ENCODE measurements at regions not wholly inside any gene's neighbourhood (a gene's known extent, or its start where the extent isn't known, plus 50 kb on each side); places are given as distances from the start of the nearest gene placed in this dataset.

DNA sequence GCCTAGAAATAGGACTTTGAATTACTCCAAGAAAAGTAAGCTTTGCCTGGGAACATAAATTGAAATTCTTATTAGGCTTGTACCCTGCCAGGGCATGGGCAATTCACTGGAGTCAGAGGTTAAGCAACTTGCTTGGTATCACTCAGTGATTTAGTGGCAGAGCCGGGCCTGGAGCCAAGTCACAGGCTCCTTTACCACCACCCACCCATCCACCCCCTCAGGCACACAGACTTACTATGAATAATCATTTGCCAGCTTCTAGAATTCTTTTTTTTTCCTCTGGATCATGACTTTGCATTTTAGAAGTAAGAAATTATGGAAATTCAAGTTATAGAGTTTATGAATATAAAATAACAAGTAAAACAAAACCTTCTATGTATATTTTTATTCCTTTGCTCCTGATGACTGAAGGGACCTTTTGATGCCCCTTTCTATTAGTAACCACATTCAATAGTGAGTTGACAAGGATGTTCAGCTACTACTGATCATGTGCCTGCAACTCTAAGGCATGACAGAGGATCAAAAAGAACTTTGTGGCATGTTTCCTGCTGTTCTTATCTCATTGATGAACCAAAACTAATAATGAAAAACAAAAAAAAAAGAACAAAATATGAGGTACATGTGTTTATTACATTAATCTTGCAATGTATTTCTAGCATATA lies 614.7 kb downstream of the TLR4 start:
- DNase-seq, result no peak

DNA sequence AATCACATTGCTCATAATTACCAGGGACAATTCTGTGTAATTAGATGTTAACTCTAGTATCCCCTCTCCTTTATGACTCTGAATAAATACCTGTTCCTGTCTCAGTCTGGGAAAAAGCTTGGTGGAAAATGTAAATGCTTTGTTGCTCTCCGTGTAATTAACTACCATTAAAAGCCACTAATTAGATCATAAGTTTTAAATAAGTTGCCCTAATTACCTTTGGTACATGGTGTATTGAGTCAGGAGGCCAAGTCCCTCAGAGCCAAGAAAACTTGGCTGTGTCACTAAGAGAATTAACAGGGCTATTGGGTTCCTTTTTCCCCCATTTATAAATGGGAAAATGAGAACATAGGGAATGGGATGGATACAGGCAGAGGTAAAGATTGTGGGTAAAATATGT lies 617.6 kb downstream of the TLR4 start:
- no peak for DNase-seq

DNA sequence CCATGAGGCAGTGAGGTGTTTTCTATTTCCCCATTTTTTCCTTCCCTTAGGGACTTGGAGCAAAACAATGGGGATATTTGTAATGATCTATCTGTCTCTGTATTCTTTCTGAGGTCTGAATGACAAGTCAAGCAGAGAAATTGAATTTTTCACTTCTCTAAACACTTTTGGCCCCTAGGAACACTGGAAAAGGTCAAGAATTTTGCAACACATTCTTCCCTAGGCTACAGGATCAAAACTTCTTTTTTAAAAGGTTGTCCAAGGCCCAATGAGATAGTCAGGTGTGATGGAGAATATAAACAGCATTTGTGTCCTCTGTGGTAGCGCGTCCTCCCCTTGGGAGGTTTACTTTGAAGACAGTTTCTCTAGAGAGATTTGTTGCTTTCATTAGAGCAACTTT lies 620.5 kb downstream of the TLR4 start:
- DNase-seq, result no peak

DNA sequence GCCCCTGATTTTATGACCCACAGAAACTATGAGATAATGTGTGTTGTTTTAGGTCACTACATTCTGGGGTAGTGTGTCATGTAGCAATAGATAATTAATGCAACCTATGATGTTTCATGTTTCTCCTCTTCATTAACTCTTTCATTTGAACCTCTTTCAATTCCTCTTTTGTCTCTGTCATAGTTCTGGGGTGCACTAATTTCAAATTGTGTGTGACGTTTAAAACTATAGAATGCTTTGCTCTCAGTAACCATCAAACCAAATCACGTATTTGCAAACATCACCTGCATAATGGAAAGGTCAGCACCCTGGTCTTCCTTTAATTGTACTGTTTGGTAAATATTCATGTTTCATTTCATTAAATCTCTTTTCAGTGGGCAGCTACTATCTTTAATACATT lies 621.6 kb downstream of the TLR4 start:
- no peak for DNase-seq

DNA sequence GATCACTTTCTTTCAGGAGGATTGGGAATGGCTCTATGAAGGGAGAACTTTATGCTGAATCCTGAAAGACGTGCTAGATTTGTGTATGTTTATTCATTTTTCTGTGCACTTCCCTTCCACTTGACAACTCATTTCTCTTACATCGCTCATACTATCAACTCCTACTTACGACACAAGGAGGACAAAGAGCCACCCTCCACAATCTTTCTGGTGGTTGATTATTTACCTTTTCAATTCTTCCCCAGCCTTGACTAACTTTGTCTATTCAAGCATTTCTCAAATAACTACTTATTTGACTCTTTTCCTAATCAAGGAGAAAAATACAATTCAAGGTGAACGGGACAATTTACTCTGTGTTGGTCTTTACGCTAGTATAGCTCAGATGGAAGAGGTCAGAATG lies 622.1 kb downstream of the TLR4 start:
- no peak for DNase-seq

DNA sequence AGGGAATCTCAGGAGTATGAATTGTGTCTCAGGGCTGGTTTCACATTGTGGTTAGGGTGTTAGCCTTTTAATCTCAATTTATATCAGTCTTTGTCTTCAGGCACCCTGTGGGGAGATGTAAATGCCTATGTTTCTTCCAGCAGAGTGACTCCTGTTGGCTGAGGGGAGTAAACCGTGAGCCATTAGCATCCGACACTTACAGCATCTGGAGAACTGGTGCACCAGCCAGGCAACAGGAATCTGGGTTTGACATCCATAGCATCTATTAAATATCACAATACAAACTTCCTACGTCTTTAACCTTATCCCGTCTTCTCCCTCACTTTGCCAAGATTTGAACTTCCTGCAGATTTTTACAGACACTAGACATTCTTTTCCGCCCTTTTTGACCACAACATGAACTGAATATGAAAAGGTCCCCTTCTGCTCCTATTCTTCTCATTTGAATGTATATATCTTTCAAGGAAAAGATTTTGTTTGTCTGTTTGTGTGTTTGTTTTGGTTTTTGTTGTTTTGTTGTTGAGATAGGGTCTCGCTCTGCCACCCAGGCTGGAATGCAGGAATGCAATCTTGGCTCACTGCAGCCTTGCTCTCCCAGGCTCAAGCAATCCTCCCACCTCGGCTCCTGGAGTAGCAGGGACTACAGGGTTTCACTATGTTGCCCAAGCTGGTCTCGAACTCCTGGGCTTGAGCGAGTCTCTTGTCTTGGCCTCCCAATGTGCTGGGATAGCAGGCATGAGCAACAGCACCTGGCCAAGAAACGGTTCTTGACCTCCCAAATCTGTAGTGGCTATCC lies 626.2 kb downstream of the TLR4 start:
- no peak for DNase-seq

DNA sequence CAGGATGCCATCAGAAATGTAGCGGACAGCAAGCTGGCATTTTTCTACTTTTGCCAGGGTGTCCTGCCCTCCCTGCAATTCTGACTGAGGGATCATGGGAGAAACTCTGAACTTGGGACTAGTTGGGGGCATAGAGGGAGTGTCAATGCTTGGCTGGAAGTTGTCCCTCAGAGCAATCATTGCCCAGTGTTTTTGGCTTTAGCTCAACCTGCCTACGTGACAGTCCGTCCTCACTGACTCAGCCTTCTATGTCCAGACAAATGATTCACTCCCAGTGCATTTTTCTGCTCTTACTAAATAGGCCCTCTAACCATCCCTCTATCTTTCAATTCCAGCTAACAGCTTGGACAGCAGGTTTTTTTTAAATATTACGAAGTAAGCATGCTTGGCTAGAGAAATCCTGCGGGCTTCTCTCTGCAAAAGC lies 627.4 kb downstream of the TLR4 start:
- DNase-seq, result no peak

DNA sequence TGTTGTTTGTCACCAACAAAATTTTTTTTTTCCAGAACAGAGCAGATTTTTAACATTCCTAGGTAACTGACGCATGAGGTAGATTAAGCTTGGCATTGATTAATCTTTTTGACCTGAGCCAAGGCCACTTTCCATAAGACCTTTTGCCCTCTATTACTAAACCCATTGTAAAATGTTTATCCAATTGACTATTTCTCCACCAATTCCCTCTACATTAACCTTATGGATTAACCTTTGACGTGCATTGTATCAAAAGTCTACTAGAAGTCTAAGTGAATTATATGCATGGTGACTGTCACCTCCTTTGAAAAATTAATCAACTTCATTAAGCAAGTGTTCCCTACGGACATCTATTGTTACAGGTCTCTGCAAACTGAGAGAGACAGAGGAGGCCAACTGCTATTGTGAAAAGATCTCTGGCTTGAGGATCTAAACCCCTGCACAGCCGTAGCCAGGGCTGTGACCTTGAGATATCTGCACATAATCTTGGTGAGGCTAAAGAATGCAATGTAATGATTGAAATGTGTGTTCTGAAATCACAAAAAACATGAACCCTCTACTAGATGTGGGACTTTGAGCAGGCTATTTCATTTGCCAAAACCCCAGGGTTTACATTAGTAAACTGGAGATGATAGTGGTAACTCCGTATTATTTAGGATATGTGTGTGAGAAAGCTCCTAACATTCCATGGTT lies 632.2 kb downstream of the TLR4 start:
- no peak for DNase-seq

DNA sequence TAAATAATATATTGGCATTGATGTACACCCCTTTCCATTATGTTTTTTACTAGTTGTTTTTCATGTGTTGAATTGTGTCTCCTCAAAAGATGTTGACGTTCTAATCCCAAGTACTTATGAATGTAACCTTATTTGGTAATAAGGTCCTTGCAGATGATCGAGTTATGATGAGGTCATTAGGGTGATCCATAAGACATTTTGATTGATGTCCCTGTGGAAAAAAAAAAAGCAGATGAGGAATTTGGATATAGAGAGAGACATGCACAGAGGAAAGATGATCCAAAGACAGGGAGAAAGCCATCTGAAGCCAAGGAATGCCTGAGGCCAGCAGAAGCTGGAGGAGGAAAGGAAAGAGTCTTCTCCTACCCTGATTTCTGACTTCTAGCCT lies 632.7 kb downstream of the TLR4 start:
- DNase-seq, result no peak

DNA sequence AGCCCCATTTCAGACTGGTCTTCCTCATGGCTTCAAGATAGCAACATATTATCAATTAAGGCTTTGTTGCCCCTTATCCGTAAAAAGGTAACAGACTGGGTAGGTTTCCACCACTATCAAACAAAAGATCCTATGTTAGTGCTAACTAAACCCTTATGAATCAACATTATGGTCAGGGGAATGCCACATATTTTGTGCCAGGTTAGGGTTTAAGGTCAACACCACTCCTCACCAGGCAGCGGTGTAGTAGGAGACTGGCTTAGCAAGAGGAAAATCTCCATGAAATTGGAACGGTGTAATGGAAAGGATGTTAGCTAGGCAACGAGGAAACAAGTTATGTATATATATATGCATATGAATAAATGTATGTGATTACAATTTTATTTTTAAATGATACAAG lies 655.8 kb downstream of the TLR4 start:
- no peak for DNase-seq

DNA sequence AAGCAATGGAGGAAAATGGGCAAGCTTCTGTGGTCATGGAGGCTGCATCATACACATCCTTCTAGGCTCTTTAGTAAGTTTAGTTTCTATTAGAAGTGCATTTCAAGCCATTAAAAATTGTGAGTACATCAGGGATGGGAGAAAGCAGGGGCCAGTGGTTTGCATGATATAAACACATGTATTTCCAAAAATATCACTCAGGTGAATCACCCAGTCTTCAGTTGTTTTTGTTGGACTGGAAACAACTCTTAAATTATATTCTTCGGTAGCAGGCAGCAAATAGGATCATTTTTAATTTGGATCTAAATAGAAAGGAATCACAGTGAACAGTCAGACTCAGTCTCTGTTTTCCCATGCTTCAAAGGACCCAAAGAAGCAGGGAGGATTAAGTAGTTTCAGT lies 657.9 kb downstream of the TLR4 start:
- DNase-seq, result no peak

DNA sequence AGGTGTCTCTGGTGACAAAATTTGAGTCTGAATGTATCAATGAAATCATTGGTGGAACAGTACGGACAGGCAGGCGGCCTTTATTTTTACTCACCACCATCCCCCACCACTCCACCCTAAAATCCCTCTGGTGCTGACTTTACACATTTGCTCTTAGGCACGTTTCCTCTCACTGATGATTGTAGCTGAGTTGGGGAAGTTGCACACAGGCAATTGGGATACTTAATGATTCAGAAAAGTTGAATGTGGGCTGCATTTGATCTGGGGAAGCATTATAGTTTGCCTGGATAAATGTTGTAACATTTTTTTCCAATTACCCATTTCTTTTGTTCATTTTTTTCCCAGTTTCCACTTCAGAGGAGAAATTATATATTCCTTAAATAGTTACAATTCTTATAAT lies 658.4 kb downstream of the TLR4 start:
- no peak for DNase-seq

DNA sequence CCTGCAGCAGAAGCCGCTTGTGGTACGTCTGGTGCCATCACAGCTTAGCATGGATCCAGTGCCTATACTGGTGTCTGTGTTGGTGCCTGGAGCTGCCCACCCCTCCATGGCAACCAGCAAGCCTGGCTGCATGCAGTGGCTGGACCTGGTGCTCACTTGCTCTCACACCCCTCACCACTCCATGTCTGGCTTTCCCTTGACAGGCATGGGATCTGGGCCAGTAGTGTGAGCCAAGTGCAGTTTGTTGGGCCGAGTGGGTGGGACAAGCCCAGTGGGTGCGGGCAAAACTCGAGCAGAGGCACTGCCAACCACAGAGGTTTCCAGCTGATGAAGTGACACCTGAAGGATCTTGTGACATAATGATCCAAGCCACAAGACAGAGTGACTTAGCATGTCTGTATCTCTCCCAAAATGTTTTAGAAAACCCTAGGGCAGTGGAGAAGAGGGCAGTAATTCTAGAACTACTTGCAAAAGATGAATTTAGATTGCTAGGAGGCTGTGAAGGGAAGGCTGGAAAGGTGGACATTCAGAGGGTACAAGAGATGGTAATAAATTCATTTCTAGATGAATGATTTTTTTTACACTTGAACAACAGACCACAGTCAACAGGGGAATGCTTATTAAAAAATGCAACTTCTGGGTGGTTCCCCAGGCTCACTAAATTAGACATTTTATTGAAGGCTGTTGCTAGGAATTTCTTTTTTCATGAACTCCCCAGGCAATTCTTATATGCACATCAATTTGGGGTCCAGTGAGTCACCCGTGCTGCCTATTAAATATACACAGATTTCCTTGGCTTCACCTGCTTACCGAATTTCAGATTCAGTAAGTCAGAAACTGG lies 660.3 kb downstream of the TLR4 start:
- no peak for DNase-seq

DNA sequence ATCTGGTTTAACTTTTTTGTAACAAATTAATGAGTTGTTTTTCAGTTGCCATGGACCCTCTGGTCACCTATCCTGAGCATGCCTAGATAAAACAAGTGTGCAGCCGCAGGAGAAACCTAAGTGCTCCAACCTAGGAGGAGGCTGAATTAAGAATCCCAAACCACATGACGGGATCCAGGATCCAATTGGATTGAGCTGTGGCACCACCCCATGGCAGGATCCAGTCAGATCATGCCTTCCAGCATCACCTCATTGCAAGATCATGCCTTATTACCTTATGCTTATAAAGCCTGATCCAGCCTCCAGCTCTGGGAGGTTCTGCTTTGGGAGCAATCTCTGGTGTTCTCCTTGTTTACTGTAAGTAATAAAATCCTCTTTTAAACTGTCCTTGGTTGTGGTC lies 662.0 kb downstream of the TLR4 start:
- DNase-seq, result no peak

DNA sequence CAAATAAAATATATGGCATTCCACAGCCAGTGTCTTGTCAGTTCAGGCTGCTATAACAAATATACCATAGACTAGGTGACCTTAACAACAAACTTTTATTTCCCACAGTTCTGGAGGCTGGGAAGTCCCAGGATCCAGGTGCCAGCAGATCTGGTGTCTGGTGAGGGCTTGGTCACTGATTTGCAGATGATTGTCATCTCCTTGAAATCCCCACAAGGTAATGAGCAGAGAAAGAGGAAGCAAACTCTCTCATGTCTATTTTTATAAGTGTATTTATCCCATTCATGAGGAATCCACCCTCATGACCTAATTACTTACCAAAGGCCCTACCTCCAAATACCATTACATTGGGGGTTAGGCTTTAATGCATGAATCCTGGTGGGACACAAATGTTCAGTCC lies 663.2 kb downstream of the TLR4 start:
- no peak for DNase-seq

DNA sequence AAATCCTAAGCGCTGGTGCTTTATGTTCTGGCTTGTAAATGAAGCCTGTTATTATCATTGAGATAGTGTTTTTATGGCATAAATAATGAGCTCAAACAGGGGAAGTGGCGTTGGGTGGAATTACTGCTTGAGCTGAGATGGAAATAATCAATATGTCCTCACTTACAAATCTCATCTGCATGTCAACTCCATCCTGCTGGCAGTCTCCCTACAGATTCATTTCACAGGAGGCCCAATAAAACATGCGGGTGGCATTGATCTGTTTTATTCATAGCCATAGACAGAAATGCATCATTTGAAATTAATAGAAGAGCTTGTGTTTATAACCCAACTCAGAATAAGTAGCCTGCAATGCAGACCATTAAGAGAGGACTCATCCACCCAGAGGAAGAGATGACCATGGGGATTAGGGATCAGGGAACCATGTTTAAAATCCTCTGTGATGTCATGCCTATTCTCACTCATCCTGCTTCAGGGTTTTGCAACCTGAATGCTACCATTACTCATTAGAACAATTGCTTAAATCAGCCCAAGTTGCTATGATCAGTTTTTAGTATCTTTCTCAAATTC lies 680.4 kb downstream of the TLR4 start:
- DNase-seq, result no peak

DNA sequence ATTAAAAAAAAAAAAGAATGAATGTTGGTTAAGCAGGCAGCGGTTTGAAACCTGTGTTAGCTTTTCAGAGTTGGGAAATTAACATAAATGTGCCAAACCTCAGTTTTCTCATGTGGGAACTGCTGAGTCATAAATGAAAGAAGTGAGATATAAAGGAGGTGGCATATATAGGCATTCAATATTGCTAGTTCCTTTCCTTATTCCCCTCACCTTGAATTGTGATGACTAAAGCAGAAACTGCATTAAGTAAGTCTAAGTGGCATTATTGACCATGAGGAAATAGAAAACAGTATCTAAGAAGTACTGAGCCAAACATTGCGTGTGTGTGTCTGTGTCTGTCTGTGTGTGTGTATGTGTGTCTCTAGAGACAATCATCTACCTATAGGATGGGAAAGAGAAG lies 691.2 kb downstream of the TLR4 start:
- no peak for DNase-seq

DNA sequence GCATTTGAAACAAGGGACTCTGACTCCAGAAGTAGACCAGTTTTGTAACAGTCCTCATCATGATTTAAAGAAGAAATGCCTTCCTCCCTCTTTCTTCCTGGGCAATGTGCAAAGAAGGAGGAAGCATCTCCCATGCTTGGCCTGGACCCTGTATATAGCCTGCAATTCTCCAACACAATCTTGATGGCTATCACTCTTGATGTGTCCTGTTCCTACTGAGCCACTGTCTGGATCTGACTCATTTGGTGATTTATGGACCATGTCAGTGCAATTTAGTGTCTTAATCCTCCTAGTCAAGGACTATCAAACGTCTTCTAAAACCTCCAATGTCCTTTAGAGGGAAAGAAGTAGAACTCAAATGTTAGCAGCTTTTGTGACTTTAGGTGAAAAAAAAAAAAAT lies 697.3 kb downstream of the TLR4 start:
- no peak for DNase-seq

DNA sequence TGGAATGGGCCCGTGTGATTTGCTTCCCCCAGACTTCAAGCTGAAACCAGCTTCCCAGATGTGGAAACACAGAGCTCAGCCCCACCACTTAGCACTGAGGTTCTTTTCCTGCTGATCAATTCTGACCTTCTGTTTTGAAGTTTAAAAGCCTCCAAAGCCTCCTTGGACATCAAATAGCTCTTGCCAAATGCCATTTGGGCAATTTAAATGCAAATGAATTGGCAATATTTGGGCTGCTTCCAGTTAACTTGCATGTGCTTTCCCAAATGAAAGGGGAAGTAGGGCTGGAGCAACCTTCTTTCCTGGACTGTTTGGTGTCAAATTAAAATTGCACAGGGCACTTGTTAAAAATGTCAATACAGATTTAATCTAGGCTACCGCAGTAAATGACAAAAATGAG lies 710.5 kb downstream of the TLR4 start:
- DNase-seq, result no peak

DNA sequence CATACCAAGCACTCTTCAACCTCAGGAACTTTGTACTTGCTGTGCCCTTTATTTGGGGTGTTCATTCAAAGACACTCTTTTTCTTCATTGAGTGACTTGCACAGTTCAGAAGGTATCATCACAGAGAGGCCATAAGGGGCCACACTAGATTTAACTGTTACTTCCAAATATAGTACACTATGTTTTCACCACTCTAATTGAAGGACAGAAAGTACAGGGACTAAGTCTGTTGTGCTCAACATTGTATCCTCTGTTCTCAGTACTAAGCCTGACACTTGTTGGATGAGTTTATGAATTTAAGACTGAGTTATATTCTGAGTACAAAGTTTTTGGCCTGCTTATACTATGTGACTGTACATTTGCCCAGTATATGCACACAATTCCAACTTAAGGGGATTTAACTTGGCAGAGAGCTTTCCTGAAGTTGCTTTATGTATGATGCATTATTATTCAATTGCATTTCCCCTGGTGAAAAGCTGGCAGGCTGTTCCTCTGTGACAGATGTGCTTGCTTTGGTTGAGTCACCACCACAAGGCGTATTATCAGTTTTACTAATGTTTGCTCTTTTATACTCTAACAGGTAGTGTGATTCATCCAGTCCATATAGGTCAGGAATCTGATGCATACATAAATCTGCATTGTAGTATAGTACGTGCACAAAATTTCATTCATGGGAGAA lies 714.8 kb downstream of the TLR4 start:
- DNase-seq, result peak; percentile 70

DNA sequence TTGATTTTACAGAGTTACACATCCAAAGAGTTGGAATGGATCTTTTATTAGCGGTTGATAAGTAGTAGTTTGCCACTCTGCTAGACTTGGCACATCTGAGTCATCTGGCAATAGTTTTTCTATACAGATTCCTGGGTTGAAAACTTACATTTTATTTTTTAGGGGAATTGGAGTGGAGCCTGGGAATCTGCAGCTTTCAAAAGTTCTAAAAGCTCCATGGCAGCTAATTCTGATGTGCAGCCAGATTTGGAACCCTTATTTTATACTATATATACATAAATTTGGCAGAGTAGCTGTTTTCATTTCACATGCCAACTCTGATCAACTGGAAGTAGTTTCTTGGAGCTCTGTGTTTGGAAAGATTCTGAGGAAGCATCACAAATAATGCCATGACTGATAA lies 715.5 kb downstream of the TLR4 start:
- no peak for DNase-seq

DNA sequence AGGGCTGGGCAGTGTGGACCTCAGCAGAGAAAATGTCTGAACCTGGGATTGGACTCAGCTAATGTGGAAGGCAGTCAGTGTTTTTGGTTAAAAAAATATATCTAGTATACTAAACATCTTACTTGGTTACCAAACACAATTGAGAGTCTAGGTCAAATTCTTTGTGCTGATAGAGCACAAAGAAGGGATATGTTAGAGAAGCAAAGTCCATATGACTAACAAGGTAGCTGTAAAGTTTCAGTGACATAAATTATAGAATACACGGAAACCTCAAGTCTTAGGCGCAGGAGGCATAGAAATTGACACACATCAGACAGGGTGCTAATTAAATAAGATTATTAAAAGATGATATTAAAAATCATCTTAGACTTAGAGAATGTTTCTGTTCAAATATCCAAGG lies 718.3 kb downstream of the TLR4 start:
- DNase-seq, result no peak
